OCI-LY3 (cell line): ENCODE measurements at regions not wholly inside any gene's neighbourhood (a gene's known extent, or its start where the extent isn't known, plus 50 kb on each side); places are given as distances from the start of the nearest gene placed in this dataset.
"Not testable (repeated sequence)": the region's sequence is repeated elsewhere in the genome, so short reads cannot be mapped to it uniquely, and the experiment has no call there.

ENCODE experiments used
- H2AFZ ChIP-seq: fragments of 200-600, 300-600 bp; shearing (Covaris generic); 2 replicates; pipeline ENCODE4 v1.6.0; 2014; ENCODE audit warnings: antibody characterized with exemption, low read depth, low read length
- H3K27ac ChIP-seq: fragments of 200-600, 300-600 bp; sonication (generic); 2 replicates; pipeline ENCODE4 v1.5.1; 2014; ENCODE audit warnings: mild to moderate bottlenecking, low read length, moderate library complexity, mixed read lengths
- H3K27me3 ChIP-seq: fragments of 200-600, 300-600 bp; sonication (generic); 2 replicates; pipeline ENCODE4 v1.6.1; 2014; ENCODE audit warnings: low read depth, low read length, mixed read lengths
- H3K36me3 ChIP-seq: fragments of 200-600, 300-600 bp; sonication (generic); replicated peaks from 2 replicates; pipeline ENCODE3; 2014; ENCODE audit warnings: low read depth, low read length, mixed read lengths
- H3K4me1 ChIP-seq: fragments of 300-600, 200-600 bp; sonication (generic); 2 replicates; pipeline ENCODE4 v1.6.1; 2014; ENCODE audit warnings: low read length, mixed read lengths
- H3K4me2 ChIP-seq: fragments of 200-600, 300-600 bp; sonication (generic); 2 replicates; pipeline ENCODE4 v1.6.1; 2014; ENCODE audit warnings: low read length, mixed read lengths
- H3K4me3 ChIP-seq: fragments of 300-600, 200-600 bp; sonication (generic); 2 replicates; pipeline ENCODE4 v1.5.1; 2014; ENCODE audit warnings: antibody characterized with exemption, mild to moderate bottlenecking, low read length, moderate library complexity
- H3K79me2 ChIP-seq: fragments of 300-600, 200-600 bp; shearing (Covaris generic); 2 replicates; pipeline ENCODE4 v1.6.1; 2014; ENCODE audit warnings: mild to moderate bottlenecking, low read length, mixed read lengths
- H3K9ac ChIP-seq: fragments of 300-600, 200-600 bp; shearing (Covaris generic); 2 replicates; pipeline ENCODE4 v1.6.0; 2014; ENCODE audit warnings: mild to moderate bottlenecking, low read length, moderate library complexity
- H3K9me3 ChIP-seq: fragments of 200-600, 300-600 bp; shearing (Covaris generic); 2 replicates; pipeline ENCODE4 v1.6.1; 2014; ENCODE audit warnings: low read length, mixed read lengths; ENCODE audit not compliant: insufficient read depth
- H4K20me1 ChIP-seq: fragments of 200-600, 300-600 bp; sonication (generic); 2 replicates; pipeline ENCODE4 v1.6.1; 2016; ENCODE audit warnings: low read length, mixed read lengths; ENCODE audit not compliant: insufficient read depth
- CTCF ChIP-seq: fragments of 200-600, 300-600 bp; sonication (generic); IDR thresholded peaks from 2 replicates; pipeline ENCODE4 v1.5.1; 2014; ENCODE audit warnings: antibody characterized with exemption, low read length, low read depth
- EZH2phosphoT487 ChIP-seq: fragments of 200-600 bp; shearing (Covaris generic); IDR thresholded peaks from 2 replicates; pipeline ENCODE4 v1.6.1; 2018; ENCODE audit warnings: antibody characterized with exemption, mixed run types, low read depth

- H3K9me3 ChIP-seq, H3K4me3 ChIP-seq, H3K4me1 ChIP-seq, H3K4me2 ChIP-seq, H3K9ac ChIP-seq, H3K27me3 ChIP-seq, H4K20me1 ChIP-seq, H2AFZ ChIP-seq, H3K27ac ChIP-seq, H3K36me3 ChIP-seq, H3K79me2 ChIP-seq: not testable (repeated sequence)
Measured at GRCh38 chr16:29294400-29294933, 112.0 kb downstream of the NPIPB11 start.

GRCh38 chr16:29293545-29293944 is 113.0 kb downstream of the NPIPB11 start:
- not testable (repeated sequence) for H3K9ac ChIP-seq, H3K9me3 ChIP-seq, H3K4me2 ChIP-seq, H3K36me3 ChIP-seq, H3K27ac ChIP-seq, H4K20me1 ChIP-seq, H3K4me1 ChIP-seq, H3K79me2 ChIP-seq, H3K4me3 ChIP-seq, H3K27me3 ChIP-seq, H2AFZ ChIP-seq

DNA sequence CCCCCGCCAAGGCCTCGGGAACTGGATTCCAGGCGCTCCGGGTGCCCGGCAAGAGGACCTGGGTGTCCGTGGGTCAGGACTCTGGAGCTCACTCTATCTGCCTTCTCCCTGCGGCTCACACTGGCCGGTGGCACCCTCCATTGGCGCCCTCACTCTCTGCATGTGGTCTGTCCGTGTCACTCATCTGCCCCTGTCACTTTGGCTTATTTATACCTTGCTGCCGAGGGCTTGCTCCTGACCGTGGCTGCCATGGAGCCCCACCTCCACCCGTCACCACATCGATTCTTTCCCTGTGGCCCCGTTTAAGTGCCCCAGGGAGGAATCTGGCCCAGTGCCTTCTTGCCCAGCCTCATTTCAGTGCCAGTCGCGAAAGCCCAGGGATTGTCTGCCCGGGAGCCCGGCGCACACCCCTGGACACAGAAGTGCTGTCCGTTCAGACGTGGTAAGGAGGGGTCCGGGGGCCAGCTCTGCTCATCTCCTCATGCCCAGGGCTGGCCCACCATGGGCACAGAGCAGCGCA is 113.5 kb downstream of the NPIPB11 start:
- H3K79me2 ChIP-seq, H3K9ac ChIP-seq, H3K27ac ChIP-seq, H3K4me3 ChIP-seq, H3K4me1 ChIP-seq, H3K27me3 ChIP-seq, H2AFZ ChIP-seq, H4K20me1 ChIP-seq, H3K4me2 ChIP-seq, H3K36me3 ChIP-seq, H3K9me3 ChIP-seq: not testable (repeated sequence)

DNA sequence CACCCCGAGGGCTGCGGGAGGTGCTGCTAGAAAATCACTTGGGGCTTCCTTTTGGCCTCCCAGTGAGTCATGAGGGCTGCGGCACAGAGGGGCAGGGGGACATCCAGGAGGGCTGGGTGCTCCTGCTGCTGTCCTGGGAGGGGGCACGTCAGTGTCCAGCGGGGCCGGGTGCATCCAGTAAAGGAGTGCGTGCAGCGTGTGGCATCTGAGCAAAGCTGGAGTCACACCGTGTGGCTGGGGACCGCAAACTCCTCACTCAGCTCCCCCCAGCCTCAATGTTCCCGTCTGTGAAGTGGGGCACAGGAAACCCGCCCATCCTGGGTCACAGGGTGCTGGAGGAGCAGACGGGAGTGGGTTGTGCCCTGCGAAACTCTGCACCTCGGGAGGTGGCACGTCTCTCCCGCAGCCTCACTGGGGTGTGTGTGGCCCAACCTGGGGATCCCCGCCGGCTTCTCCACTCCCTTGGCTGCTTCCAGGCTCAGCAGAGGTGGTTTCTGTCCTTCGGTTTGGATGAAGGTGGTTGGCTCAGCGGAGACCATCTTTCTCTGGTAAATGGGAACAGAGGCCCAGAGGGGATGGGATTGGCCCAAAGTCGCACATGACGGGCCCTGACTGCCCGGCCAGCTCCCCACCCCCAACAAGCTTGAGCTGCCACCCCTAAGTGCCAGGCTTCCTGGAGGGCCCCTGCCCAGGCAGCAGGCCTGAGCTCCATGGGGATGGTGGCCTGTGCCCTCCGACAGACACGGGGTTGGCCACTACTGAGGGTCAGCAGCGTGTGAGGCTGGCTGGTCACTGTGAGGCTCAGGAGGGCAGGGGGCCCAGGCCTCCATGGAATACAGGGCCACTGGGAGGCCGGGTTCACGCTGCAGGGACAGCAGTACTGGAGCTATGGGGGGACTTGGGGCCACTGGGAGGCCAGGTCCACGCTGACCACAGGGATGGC is 114.9 kb downstream of the NPIPB11 start:
- H3K4me1 ChIP-seq, H3K27me3 ChIP-seq, H3K4me2 ChIP-seq, H3K9me3 ChIP-seq, H2AFZ ChIP-seq, H3K4me3 ChIP-seq, H3K79me2 ChIP-seq, H3K9ac ChIP-seq, H3K27ac ChIP-seq, H3K36me3 ChIP-seq, H4K20me1 ChIP-seq: not testable (repeated sequence)

DNA sequence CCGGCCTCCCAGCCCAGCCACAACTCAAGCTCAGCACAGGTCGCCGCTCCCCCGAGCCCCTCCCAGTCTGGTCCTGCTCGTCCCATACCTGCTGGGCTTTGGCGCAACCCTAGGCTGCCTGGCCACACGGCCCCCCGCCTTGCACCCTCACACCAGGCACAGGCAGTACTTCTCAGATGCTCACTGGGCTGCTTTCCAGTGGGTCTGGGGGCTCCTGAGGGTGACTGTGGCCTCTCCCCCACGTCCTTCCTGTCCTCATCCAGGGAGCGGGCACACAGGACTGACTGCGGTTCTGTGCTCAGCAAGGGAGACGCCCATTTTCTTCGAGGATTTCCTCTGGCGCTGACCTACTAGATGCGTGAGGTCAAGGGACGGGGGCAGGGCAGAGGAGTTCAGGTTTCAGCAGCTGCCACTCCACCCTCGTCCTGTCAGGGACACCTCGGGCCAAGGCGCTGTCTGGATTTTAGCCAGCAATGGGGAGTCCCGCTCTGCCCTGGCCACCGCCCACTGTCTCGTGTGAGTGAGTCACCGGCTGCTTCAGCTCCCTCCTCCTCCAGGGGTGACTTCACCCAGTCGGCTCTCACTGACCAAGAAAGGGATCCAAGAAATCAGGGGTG is 115.8 kb downstream of the NPIPB11 start:
- H4K20me1 ChIP-seq, result no peaks in the 10 kb centered on the region
- no peak overlapping the region for H3K4me3 ChIP-seq
- no peak overlapping the region for H2AFZ ChIP-seq
- no peak overlapping the region for H3K27ac ChIP-seq
- peaks cover 4% of the 10 kb centered on the region; the same call in 1 of the 2 replicates for H3K4me1 ChIP-seq
- TF ChIP-seq EZH2phosphoT487 (no peak), CTCF (no peak)
- no peaks in the 10 kb centered on the region for H3K27me3 ChIP-seq
- no peaks in the 10 kb centered on the region for H3K9me3 ChIP-seq
- no peak overlapping the region for H3K9ac ChIP-seq
- H3K4me2 ChIP-seq, result peak overlapping the region; percentile 30
- no peaks in the 10 kb centered on the region for H3K79me2 ChIP-seq
- no peaks in the 10 kb centered on the region for H3K36me3 ChIP-seq

DNA sequence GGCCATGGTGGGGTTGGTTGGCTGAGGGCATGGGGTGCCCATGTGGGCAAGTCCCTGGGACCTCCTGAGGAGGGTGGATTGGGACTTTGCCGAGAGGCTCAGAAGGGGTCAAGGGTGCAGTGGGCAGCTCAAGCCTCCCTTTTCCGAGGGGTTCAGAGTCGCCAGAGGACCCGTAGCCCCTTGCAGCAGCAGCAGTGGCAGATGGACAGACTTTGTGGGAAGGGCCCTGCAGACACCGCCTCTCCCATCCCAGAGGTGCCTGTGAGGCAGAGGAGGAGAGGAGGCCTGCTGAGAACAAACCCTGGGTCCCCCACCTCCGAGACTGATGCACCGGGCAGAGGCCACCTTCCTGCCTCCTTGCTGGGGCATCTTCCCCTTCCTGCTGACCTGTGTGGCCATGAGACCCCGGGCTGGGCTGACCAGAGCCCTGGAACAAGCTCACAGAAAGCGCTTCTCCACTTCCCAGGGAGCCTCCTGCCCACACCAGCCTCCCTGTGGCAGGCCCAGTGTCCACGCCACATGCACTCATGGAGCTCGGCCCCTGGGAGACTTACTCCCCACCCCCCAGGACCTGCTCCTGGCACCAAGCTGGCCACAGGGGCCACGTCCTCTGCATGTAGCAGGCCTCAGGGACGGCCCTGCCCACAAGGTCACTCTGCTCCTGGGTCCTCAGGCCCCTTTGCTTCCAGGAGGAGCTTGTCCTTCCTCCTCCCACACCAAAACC is 116.8 kb downstream of the NPIPB11 start:
- not testable (repeated sequence) for H3K79me2 ChIP-seq, H2AFZ ChIP-seq, H3K9me3 ChIP-seq, H3K4me3 ChIP-seq, H3K4me2 ChIP-seq, H3K4me1 ChIP-seq, H3K36me3 ChIP-seq, H3K9ac ChIP-seq, H3K27me3 ChIP-seq, H3K27ac ChIP-seq, H4K20me1 ChIP-seq

DNA sequence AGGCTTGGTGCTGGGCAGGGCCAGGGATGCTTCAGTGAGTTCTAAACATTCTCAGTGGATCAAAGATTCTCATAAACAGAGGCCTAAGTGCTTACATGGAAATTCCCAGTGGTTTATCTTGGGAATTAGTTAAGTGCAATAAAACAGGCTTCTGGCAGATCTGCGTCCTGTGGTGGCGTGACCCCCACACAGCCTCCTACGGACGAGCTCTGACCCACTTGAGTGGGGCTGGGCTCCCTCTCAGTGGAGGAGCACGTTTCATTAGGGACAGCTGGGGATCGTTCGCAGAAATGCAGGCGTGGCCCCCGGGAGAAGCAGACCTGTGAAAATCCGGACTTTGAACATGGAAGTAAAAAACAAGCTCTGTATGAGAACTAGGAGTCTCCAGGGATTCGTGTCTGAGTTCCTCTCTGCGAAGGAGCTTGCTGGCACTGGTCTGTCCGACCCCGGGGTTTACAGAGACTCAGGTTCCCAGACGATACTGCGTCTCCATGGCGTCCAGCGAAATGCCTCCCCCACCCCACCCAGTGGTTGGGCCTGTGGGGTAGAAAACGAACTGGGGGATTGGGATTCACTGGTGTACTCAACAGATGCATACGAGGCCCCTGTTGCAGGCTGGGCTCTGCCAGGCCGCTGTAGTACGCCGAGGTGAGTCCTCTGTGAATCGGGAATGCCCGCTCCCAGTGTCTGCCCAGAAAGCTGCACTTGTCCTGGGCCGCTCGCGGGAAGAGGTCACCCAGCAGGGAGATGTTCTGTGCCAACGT is 117.6 kb downstream of the NPIPB11 start:
- not testable (repeated sequence) for H3K79me2 ChIP-seq, H3K4me2 ChIP-seq, H3K4me1 ChIP-seq, H3K9me3 ChIP-seq, H3K27me3 ChIP-seq, H4K20me1 ChIP-seq, H3K4me3 ChIP-seq, H2AFZ ChIP-seq, H3K36me3 ChIP-seq, H3K9ac ChIP-seq, H3K27ac ChIP-seq
